PC-9 (cell line): ENCODE measurements at regions not wholly inside any gene's neighbourhood (a gene's known extent, or its start where the extent isn't known, plus 50 kb on each side); places are given as distances from the start of the nearest gene placed in this dataset.
A peak's percentile ranks its signal among the peaks of the same experiment; 100 is the strongest.
"Not testable (repeated sequence)": the region's sequence is repeated elsewhere in the genome, so short reads cannot be mapped to it uniquely, and the experiment has no call there.

Experiments
- BruUV-seq: library from RNA; stranded (reverse); fragments of 400-500 nt; replicated peaks from 2 replicates; lab custom pipeline; 2021; lab: Mats Ljungman, UMichigan
- CTCF ChIA-PET: fragments of 300-600 bp; sonication (Branson Sonifier 250); formaldehyde crosslinking; loops from one replicate; lab custom pipeline; 2022; ENCODE audit warnings: antibody characterized with exemption; lab: Charles Lee
- POLR2A ChIA-PET: fragments of 300-600 bp; sonication (Branson Sonifier 250); formaldehyde crosslinking; loops from one replicate; lab custom pipeline; 2022; ENCODE audit warnings: antibody characterized with exemption; ENCODE audit not compliant: unreplicated experiment; lab: Charles Lee
- DNase-seq, 2 experiments: peaks; one replicate each; pipeline versions ENCODE4 v3.0.0 to v3.0.0-alpha.2; 2015 to 2022; ENCODE audit warnings: mixed read lengths in 1 of 2
- H2AFZ ChIP-seq: fragments of 200-600 bp; sonication (generic); 2 replicates; pipeline ENCODE4 v1.8.1; 2017; ENCODE audit warnings: antibody characterized with exemption
- H3F3A ChIP-seq: fragments of 200-600 bp; sonication (generic); 2 replicates; pipeline ENCODE4 v1.8.1; 2017; ENCODE audit warnings: antibody characterized with exemption, mild to moderate bottlenecking, low read depth; ENCODE audit not compliant: insufficient read depth
- H3K27ac ChIP-seq: fragments of 200-600 bp; sonication (generic); 2 replicates; pipeline ENCODE4 v1.6.1; 2016; ENCODE audit warnings: mixed run types
- H3K27me3 ChIP-seq: fragments of 200-600 bp; sonication (generic); 2 replicates; pipeline ENCODE4 v1.6.1; 2016; ENCODE audit warnings: low read depth, mixed run types; ENCODE audit not compliant: insufficient read depth
- H3K36me3 ChIP-seq: fragments of 200-600 bp; sonication (generic); 2 replicates; pipeline ENCODE4 v1.6.1; 2016; ENCODE audit warnings: low read depth, mixed run types
- H3K4me1 ChIP-seq: fragments of 200-600 bp; sonication (generic); replicated peaks from 2 replicates; pipeline ENCODE4 v1.6.1; 2016; ENCODE audit warnings: mixed run types; ENCODE audit not compliant: insufficient read depth
- H3K4me2 ChIP-seq: fragments of 200-600 bp; sonication (generic); 2 replicates; pipeline ENCODE4 v1.6.1; 2017; ENCODE audit warnings: mixed run types
- H3K4me3 ChIP-seq: fragments of 200-600 bp; sonication (generic); 2 replicates; pipeline ENCODE4 v1.6.1; 2016; ENCODE audit warnings: mixed run types
- H3K79me2 ChIP-seq: fragments of 200-600 bp; sonication (generic); 2 replicates; pipeline ENCODE4 v1.6.1; 2017; ENCODE audit warnings: low read depth, mixed run types
- H3K9me2 ChIP-seq: fragments of 200-600 bp; sonication (generic); 2 replicates; pipeline ENCODE4 v1.8.1; 2017; ENCODE audit warnings: mild to moderate bottlenecking; ENCODE audit not compliant: insufficient read depth
- H3K9me3 ChIP-seq: fragments of 200-600 bp; sonication (generic); 2 replicates; pipeline ENCODE4 v1.8.1; 2016; ENCODE audit warnings: low read depth; ENCODE audit not compliant: insufficient read depth
- H4K20me1 ChIP-seq: fragments of 200-600 bp; sonication (generic); 2 replicates; pipeline ENCODE4 v1.8.1; 2017; ENCODE audit not compliant: insufficient read depth
- EZH2 ChIP-seq: fragments of 200-600 bp; sonication (generic); IDR thresholded peaks from 2 replicates; pipeline ENCODE4 v1.8.0; 2017; ENCODE audit warnings: antibody characterized with exemption, low read depth
- intact Hi-C: fragments of 100-400 bp; cut with micrococcal nuclease; formaldehyde crosslinking; loops from one replicate; pipeline ENCODE4 v1.10.0; 2022; ENCODE audit not compliant: unreplicated experiment
- TF ChIP-seq, protein P1 (sequence below): fragments of 200-600 bp; sonication (generic); conservative IDR thresholded peaks from 2 replicates; pipeline ENCODE4 v1.6.1; 2017; ENCODE audit warnings: mixed run types, antibody characterized with exemption, mild to moderate bottlenecking, moderate library complexity

DNA sequence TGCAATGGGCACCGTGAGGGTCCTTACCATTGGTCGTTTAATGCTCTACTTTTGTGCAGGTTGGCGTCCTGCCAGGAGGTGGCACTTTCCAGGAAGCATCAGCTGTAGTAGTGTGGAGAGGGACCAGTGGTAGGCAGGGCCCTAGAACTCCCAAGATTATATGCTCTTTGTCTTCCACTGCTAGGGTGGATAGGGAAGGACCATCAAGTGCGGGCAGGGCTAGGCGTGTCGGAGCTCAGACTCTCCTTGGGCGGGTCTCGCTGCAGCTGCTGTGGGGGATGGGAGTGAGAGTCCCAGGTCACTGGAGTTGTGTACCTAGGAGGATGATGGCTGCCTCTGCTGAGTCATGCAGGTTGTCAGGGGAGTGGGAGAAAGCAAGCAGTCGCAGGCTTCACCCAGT, 134.7 kb downstream of the KLF8 start:
- Histone ChIP-seq H3K9me2 (no peaks in the 10 kb centered on the region), H3K27me3 (no peaks in the 10 kb centered on the region), H3K4me3 (no peak overlapping the region), H3K9me3 (no peaks in the 10 kb centered on the region), H3K4me1 (no peaks in the 10 kb centered on the region), H3K4me2 (no peak overlapping the region), H4K20me1 (no peaks in the 10 kb centered on the region), H3K27ac (no peak overlapping the region), H3K36me3 (no peaks in the 10 kb centered on the region), H3F3A (no peaks in the 10 kb centered on the region), H2AFZ (no peak overlapping the region; the same call in 1 of the 2 replicates), H3K79me2 (no peaks in the 10 kb centered on the region)
- intact Hi-C loops: loop anchor here (10.0 kb wide), 1 partner anchor 52 kb away; no protein-coding TSS in a partner anchor
- BruUV-seq: no TSS peak
- TF ChIP-seq, protein P1, sequence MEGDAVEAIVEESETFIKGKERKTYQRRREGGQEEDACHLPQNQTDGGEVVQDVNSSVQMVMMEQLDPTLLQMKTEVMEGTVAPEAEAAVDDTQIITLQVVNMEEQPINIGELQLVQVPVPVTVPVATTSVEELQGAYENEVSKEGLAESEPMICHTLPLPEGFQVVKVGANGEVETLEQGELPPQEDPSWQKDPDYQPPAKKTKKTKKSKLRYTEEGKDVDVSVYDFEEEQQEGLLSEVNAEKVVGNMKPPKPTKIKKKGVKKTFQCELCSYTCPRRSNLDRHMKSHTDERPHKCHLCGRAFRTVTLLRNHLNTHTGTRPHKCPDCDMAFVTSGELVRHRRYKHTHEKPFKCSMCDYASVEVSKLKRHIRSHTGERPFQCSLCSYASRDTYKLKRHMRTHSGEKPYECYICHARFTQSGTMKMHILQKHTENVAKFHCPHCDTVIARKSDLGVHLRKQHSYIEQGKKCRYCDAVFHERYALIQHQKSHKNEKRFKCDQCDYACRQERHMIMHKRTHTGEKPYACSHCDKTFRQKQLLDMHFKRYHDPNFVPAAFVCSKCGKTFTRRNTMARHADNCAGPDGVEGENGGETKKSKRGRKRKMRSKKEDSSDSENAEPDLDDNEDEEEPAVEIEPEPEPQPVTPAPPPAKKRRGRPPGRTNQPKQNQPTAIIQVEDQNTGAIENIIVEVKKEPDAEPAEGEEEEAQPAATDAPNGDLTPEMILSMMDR: no peak
- no peak for TF ChIP-seq EZH2
- DNase-seq: peak in 1 of 2 experiments; percentile 40
- ChIA-PET POLR2A (no interaction called here), CTCF (no interaction called here)

DNA sequence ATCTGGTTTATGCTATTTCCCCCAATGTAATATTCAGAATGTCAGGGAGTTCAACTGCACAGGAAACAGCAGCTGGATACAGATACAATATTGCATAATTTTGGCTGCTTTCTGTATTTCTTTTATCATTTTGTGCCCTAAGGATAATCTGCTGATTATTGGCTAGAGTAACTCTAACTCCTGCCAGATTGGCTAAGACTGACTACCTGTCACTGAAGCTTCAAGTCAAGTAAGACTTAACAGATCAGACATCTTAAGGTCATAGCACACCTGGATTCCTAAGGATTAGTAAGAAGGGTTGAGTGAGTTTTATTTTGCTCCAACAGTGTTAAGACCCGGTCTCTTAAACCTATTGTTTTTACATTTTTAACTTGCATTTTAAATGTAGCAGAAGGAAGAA, 136.8 kb downstream of the KLF8 start:
- Histone ChIP-seq H2AFZ (no peak overlapping the region), H3K4me2 (no peak overlapping the region), H3K27me3 (no peaks in the 10 kb centered on the region), H3K4me3 (no peak overlapping the region), H3K4me1 (no peaks in the 10 kb centered on the region), H3K9me3 (no peaks in the 10 kb centered on the region), H3K36me3 (no peaks in the 10 kb centered on the region), H4K20me1 (no peaks in the 10 kb centered on the region), H3K9me2 (no peaks in the 10 kb centered on the region), H3K79me2 (no peaks in the 10 kb centered on the region), H3F3A (no peaks in the 10 kb centered on the region), H3K27ac (no peak overlapping the region)
- BruUV-seq: no TSS peak
- no peak for TF ChIP-seq EZH2
- TF ChIP-seq, protein P1: no peak
- intact Hi-C loops: loop anchor here (10.0 kb wide), 1 partner anchor 54 kb away; no protein-coding TSS in a partner anchor
- CTCF ChIA-PET: no interaction called here
- no peak for DNase-seq
- POLR2A ChIA-PET: no interaction called here

DNA sequence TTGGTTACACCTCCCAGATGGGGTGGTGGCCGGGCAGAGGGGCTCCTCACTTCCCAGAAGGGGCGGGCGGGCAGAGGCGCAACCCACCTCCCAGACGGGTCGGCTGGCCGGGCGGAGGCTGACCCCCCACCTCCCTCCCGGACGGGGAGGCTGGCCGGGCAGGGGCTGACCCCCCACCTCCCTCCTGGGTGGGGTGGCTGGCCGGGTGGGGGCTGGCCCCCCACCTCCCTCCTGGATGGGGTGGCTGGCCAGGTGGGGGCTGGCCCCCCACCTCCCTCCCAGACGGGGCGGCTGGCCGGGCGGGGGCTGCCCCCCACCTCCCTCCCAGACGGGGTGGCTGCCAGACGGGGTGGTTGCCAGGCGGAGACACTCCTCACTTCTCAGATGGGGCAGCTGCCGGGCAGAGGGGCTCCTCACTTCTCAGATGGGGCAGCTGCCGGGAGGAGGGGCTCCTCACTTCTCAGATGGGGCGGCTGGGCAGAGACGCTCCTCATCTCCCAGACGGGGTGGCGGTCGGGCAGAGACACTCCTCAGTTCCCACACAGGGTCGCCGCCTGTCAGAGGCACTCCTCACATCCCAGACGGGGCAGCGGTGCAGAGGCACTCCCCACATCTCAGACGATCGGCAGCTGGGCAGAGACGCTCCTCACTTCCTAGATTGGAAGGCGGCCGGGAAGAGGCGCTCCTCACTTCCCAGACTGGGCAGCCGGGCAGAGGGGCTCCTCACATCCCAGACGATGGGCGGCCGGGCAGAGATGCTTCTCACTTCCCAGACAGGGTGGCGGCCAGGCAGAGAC, 148.0 kb downstream of the KLF8 start:
- H3K36me3 ChIP-seq, H3K79me2 ChIP-seq, H3K4me3 ChIP-seq, CTCF ChIA-PET, H3K9me2 ChIP-seq, POLR2A ChIA-PET, BruUV-seq, H3K4me1 ChIP-seq, H2AFZ ChIP-seq, H4K20me1 ChIP-seq, H3K27me3 ChIP-seq, H3K4me2 ChIP-seq, H3F3A ChIP-seq, H3K9me3 ChIP-seq, DNase-seq, H3K27ac ChIP-seq: not testable (repeated sequence)
- intact Hi-C loops: loop anchor here (10.0 kb wide), 1 partner anchor 345 kb away; the partner anchor contains the start of gene NBDY
